GM23338 (cell line): ENCODE measurements at regions not wholly inside any gene's neighbourhood (a gene's known extent, or its start where the extent isn't known, plus 50 kb on each side); places are given as distances from the start of the nearest gene placed in this dataset.

ENCODE experiments used
- ATAC-seq: fragments of 200-7000 bp; cut with Tn5 transposase; 3 replicates; pipeline ENCODE4 v1.9.1; 2020
- DNase-seq: peaks from one replicate; pipeline ENCODE4 v3.0.0-alpha.2; 2015; ENCODE audit warnings: low spot score
- H2AFZ ChIP-seq: fragments of 200-600 bp; sonication (generic); 2 replicates; pipeline ENCODE4 v1.8.0; 2016; ENCODE audit warnings: antibody characterized with exemption, mild to moderate bottlenecking, moderate library complexity
- H3F3A ChIP-seq: fragments of 200-600 bp; sonication (generic); replicated peaks from 2 replicates; pipeline ENCODE4 v1.8.0; 2017; ENCODE audit warnings: antibody characterized with exemption, mixed run types, low read depth
- H3K27ac ChIP-seq: fragments of 200-600 bp; sonication (generic); 2 replicates; pipeline ENCODE4 v1.6.1; 2016; ENCODE audit warnings: low read depth
- H3K27me3 ChIP-seq: fragments of 200-600 bp; sonication (generic); 2 replicates; pipeline ENCODE4 v1.8.0; 2016; ENCODE audit warnings: mild to moderate bottlenecking, mixed run types, moderate library complexity; ENCODE audit not compliant: insufficient read depth
- H3K36me3 ChIP-seq: fragments of 200-600 bp; sonication (generic); 2 replicates; pipeline ENCODE4 v1.8.0; 2016; ENCODE audit warnings: mild to moderate bottlenecking; ENCODE audit not compliant: insufficient read depth
- H3K4me1 ChIP-seq: fragments of 200-600 bp; sonication (generic); 2 replicates; pipeline ENCODE4 v1.8.0; 2016; ENCODE audit warnings: mild to moderate bottlenecking, moderate library complexity; ENCODE audit not compliant: insufficient read depth
- H3K4me2 ChIP-seq: fragments of 200-600 bp; sonication (generic); 2 replicates; pipeline ENCODE4 v1.7.1; 2017; ENCODE audit warnings: mixed run types
- H3K4me3 ChIP-seq: fragments of 200-600 bp; sonication (generic); 2 replicates; pipeline ENCODE4 v1.6.1; 2016; ENCODE audit warnings: mixed run types
- H3K79me2 ChIP-seq: fragments of 200-600 bp; sonication (generic); replicated peaks from 2 replicates; pipeline ENCODE4 v1.8.0; 2017; ENCODE audit warnings: mild to moderate bottlenecking; ENCODE audit not compliant: insufficient read depth
- H3K9me2 ChIP-seq: fragments of 200-600 bp; sonication (generic); 2 replicates; pipeline ENCODE4 v1.8.0; 2017; ENCODE audit not compliant: insufficient read depth
- H4K20me1 ChIP-seq: fragments of 200-600 bp; sonication (generic); replicated peaks from 2 replicates; pipeline ENCODE4 v1.8.0; 2017; ENCODE audit warnings: mild to moderate bottlenecking; ENCODE audit not compliant: insufficient read depth
- H3K27ac Mint-ChIP-seq: 2 replicates; pipeline ENCODE4 v1.8.0; 2020; ENCODE audit warnings: inconsistent platforms, mild to moderate bottlenecking, moderate library complexity, mixed read lengths
- H3K27me3 Mint-ChIP-seq: 3 replicates; pipeline ENCODE4 v1.8.0; 2022; ENCODE audit warnings: low read depth, mild to moderate bottlenecking, moderate library complexity, mixed read lengths, inconsistent platforms; ENCODE audit not compliant: insufficient read depth, poor library complexity
- H3K36me3 Mint-ChIP-seq: 3 replicates; pipeline ENCODE4 v1.8.0; 2021; ENCODE audit warnings: low read depth, mild to moderate bottlenecking, inconsistent platforms, moderate library complexity, mixed read lengths
- H3K4me1 Mint-ChIP-seq: 3 replicates; pipeline ENCODE4 v1.8.0; 2020; ENCODE audit warnings: mild to moderate bottlenecking, inconsistent platforms, mixed read lengths
- H3K4me3 Mint-ChIP-seq: 3 replicates; pipeline ENCODE4 v1.8.0; 2021; ENCODE audit warnings: moderate library complexity, mild to moderate bottlenecking, inconsistent platforms, mixed read lengths
- H3K9me3 Mint-ChIP-seq: 3 replicates; pipeline ENCODE4 v1.8.0; 2020; ENCODE audit warnings: moderate library complexity, mild to moderate bottlenecking, inconsistent platforms, mixed read lengths
- CREB1 ChIP-seq: fragments of 250-450 bp; sonication (Bioruptor Pico); IDR thresholded peaks from 2 replicates; pipeline ENCODE4 v1.5.0; 2020; ENCODE audit warnings: low read depth, mild to moderate bottlenecking, moderate library complexity
- CTCF ChIP-seq, 2 experiments: fragments of 200-600 bp in 1 of 2; sonication (generic) in 1 of 2; conservative IDR thresholded peaks; 2 replicates each; pipeline versions ENCODE4 v1.5.1 to v1.6.1; 2016 to 2017; ENCODE audit warnings: antibody characterized with exemption in 2 of 2, low read depth in 2 of 2, mild to moderate bottlenecking in 2 of 2, moderate library complexity in 1 of 2
- ETS1 ChIP-seq: IDR thresholded peaks from 2 replicates; pipeline ENCODE4 v1.6.1; 2016; ENCODE audit warnings: antibody characterized with exemption
- EZH2 ChIP-seq: fragments of 200-600 bp; sonication (generic); IDR thresholded peaks from one replicate; pipeline ENCODE4 v1.8.0; 2017; ENCODE audit warnings: antibody characterized with exemption, mild to moderate bottlenecking, low read depth; ENCODE audit not compliant: unreplicated experiment
- EZH2phosphoT487 ChIP-seq: fragments of 200-600 bp; sonication (generic); IDR thresholded peaks from one replicate; pipeline ENCODE4 v1.8.1; 2018; ENCODE audit warnings: antibody characterized with exemption; ENCODE audit not compliant: unreplicated experiment
- JUNB ChIP-seq: IDR thresholded peaks from one replicate; pipeline ENCODE4 v1.6.1; 2016; ENCODE audit warnings: antibody characterized with exemption; ENCODE audit not compliant: unreplicated experiment
- NANOG ChIP-seq: IDR thresholded peaks from 2 replicates; pipeline ENCODE4 v1.6.1; 2016; ENCODE audit warnings: antibody characterized with exemption, borderline replicate concordance
- POLR2AphosphoS5 ChIP-seq: IDR thresholded peaks from 2 replicates; pipeline ENCODE4 v1.6.1; 2016; ENCODE audit warnings: antibody characterized with exemption, low read depth
- REST ChIP-seq: IDR thresholded peaks from one replicate; pipeline ENCODE4 v1.6.1; 2018; ENCODE audit warnings: antibody characterized with exemption; ENCODE audit not compliant: unreplicated experiment
- STAT1 ChIP-seq: IDR thresholded peaks from one replicate; pipeline ENCODE4 v1.6.1; 2016; ENCODE audit warnings: antibody characterized with exemption; ENCODE audit not compliant: unreplicated experiment
- ZNF114 ChIP-seq: fragments of 250-450 bp; sonication (Bioruptor Pico); IDR thresholded peaks from 2 replicates; pipeline ENCODE4 v1.5.0; 2020; ENCODE audit warnings: mild to moderate bottlenecking, moderate library complexity
- ZNF331 ChIP-seq: fragments of 250-450 bp; sonication (Bioruptor Pico); IDR thresholded peaks from 2 replicates; pipeline ENCODE4 v1.5.0; 2020; ENCODE audit warnings: low read depth, mild to moderate bottlenecking, moderate library complexity
- ZNF462 ChIP-seq: fragments of 250-450 bp; sonication (Bioruptor Pico); IDR thresholded peaks from 2 replicates; pipeline ENCODE4 v1.5.0; 2020; ENCODE audit warnings: mild to moderate bottlenecking, moderate library complexity

GRCh38 chr6:48429021-48429420 is 318.0 kb upstream of the PTCHD4 start:
- Histone ChIP-seq H3K79me2 (no peaks in the 10 kb centered on the region), H3K36me3 (no peaks in the 10 kb centered on the region), H2AFZ (no peak overlapping the region), H3K9me2 (no peaks in the 10 kb centered on the region), H3K27me3 (no peaks in the 10 kb centered on the region), H3K27ac (no peak overlapping the region), H3F3A (no peaks in the 10 kb centered on the region), H3K4me1 (no peaks in the 10 kb centered on the region), H3K4me3 (no peak overlapping the region), H3K4me2 (no peak overlapping the region), H4K20me1 (no peaks in the 10 kb centered on the region)
- TF ChIP-seq EZH2 (no peak), REST (no peak), POLR2AphosphoS5 (no peak), CREB1 (no peak), ZNF114 (CRISPR knock-in tag) (no peak), ZNF331 (no peak), NANOG (no peak), JUNB (no peak), EZH2phosphoT487 (no peak), ETS1 (no peak), ZNF462 (CRISPR knock-in tag) (no peak), CTCF (conservative IDR thresholded peaks at IDR 0.05; ENCODE audit: low read depth in 2 of 2) (no peak), STAT1 (no peak)
- no peaks in the 10 kb centered on the region for H3K4me1 Mint-ChIP-seq
- no peaks in the 10 kb centered on the region; the same call in 2 of the 3 replicates for H3K36me3 Mint-ChIP-seq
- H3K9me3 Mint-ChIP-seq, result no peaks in the 10 kb centered on the region; the same call in 2 of the 3 replicates
- DNase-seq (no peak), ATAC-seq (no peak)
- no peak overlapping the region for H3K4me3 Mint-ChIP-seq
- H3K27ac Mint-ChIP-seq, result no peak overlapping the region
- H3K27me3 Mint-ChIP-seq, result no peaks in the 10 kb centered on the region
